GM23338 (cell line): ENCODE measurements at regions not wholly inside any gene's neighbourhood (a gene's known extent, or its start where the extent isn't known, plus 50 kb on each side); places are given as distances from the start of the nearest gene placed in this dataset.

Source experiments
- ATAC-seq: fragments of 200-7000 bp; cut with Tn5 transposase; 3 replicates; pipeline ENCODE4 v1.9.1; 2020
- DNase-seq: peaks from one replicate; pipeline ENCODE4 v3.0.0-alpha.2; 2015; ENCODE audit warnings: low spot score
- H2AFZ ChIP-seq: fragments of 200-600 bp; sonication (generic); 2 replicates; pipeline ENCODE4 v1.8.0; 2016; ENCODE audit warnings: antibody characterized with exemption, mild to moderate bottlenecking, moderate library complexity
- H3F3A ChIP-seq: fragments of 200-600 bp; sonication (generic); replicated peaks from 2 replicates; pipeline ENCODE4 v1.8.0; 2017; ENCODE audit warnings: antibody characterized with exemption, mixed run types, low read depth
- H3K27ac ChIP-seq: fragments of 200-600 bp; sonication (generic); 2 replicates; pipeline ENCODE4 v1.6.1; 2016; ENCODE audit warnings: low read depth
- H3K27me3 ChIP-seq: fragments of 200-600 bp; sonication (generic); 2 replicates; pipeline ENCODE4 v1.8.0; 2016; ENCODE audit warnings: mild to moderate bottlenecking, mixed run types, moderate library complexity; ENCODE audit not compliant: insufficient read depth
- H3K36me3 ChIP-seq: fragments of 200-600 bp; sonication (generic); 2 replicates; pipeline ENCODE4 v1.8.0; 2016; ENCODE audit warnings: mild to moderate bottlenecking; ENCODE audit not compliant: insufficient read depth
- H3K4me1 ChIP-seq: fragments of 200-600 bp; sonication (generic); 2 replicates; pipeline ENCODE4 v1.8.0; 2016; ENCODE audit warnings: mild to moderate bottlenecking, moderate library complexity; ENCODE audit not compliant: insufficient read depth
- H3K4me2 ChIP-seq: fragments of 200-600 bp; sonication (generic); 2 replicates; pipeline ENCODE4 v1.7.1; 2017; ENCODE audit warnings: mixed run types
- H3K4me3 ChIP-seq: fragments of 200-600 bp; sonication (generic); 2 replicates; pipeline ENCODE4 v1.6.1; 2016; ENCODE audit warnings: mixed run types
- H3K79me2 ChIP-seq: fragments of 200-600 bp; sonication (generic); replicated peaks from 2 replicates; pipeline ENCODE4 v1.8.0; 2017; ENCODE audit warnings: mild to moderate bottlenecking; ENCODE audit not compliant: insufficient read depth
- H3K9me2 ChIP-seq: fragments of 200-600 bp; sonication (generic); 2 replicates; pipeline ENCODE4 v1.8.0; 2017; ENCODE audit not compliant: insufficient read depth
- H4K20me1 ChIP-seq: fragments of 200-600 bp; sonication (generic); replicated peaks from 2 replicates; pipeline ENCODE4 v1.8.0; 2017; ENCODE audit warnings: mild to moderate bottlenecking; ENCODE audit not compliant: insufficient read depth
- H3K27ac Mint-ChIP-seq: 2 replicates; pipeline ENCODE4 v1.8.0; 2020; ENCODE audit warnings: inconsistent platforms, mild to moderate bottlenecking, moderate library complexity, mixed read lengths
- H3K27me3 Mint-ChIP-seq: 3 replicates; pipeline ENCODE4 v1.8.0; 2022; ENCODE audit warnings: low read depth, mild to moderate bottlenecking, moderate library complexity, mixed read lengths, inconsistent platforms; ENCODE audit not compliant: insufficient read depth, poor library complexity
- H3K36me3 Mint-ChIP-seq: 3 replicates; pipeline ENCODE4 v1.8.0; 2021; ENCODE audit warnings: low read depth, mild to moderate bottlenecking, inconsistent platforms, moderate library complexity, mixed read lengths
- H3K4me1 Mint-ChIP-seq: 3 replicates; pipeline ENCODE4 v1.8.0; 2020; ENCODE audit warnings: mild to moderate bottlenecking, inconsistent platforms, mixed read lengths
- H3K4me3 Mint-ChIP-seq: 3 replicates; pipeline ENCODE4 v1.8.0; 2021; ENCODE audit warnings: moderate library complexity, mild to moderate bottlenecking, inconsistent platforms, mixed read lengths
- H3K9me3 Mint-ChIP-seq: 3 replicates; pipeline ENCODE4 v1.8.0; 2020; ENCODE audit warnings: moderate library complexity, mild to moderate bottlenecking, inconsistent platforms, mixed read lengths
- JUNB ChIP-seq: IDR thresholded peaks from one replicate; pipeline ENCODE4 v1.6.1; 2016; ENCODE audit warnings: antibody characterized with exemption; ENCODE audit not compliant: unreplicated experiment
- POLR2AphosphoS5 ChIP-seq: IDR thresholded peaks from 2 replicates; pipeline ENCODE4 v1.6.1; 2016; ENCODE audit warnings: antibody characterized with exemption, low read depth
- ZNF114 ChIP-seq: fragments of 250-450 bp; sonication (Bioruptor Pico); IDR thresholded peaks from 2 replicates; pipeline ENCODE4 v1.5.0; 2020; ENCODE audit warnings: mild to moderate bottlenecking, moderate library complexity
- TF ChIP-seq, protein P1 (sequence below), 2 experiments: fragments of 200-600 bp in 1 of 2; sonication (generic) in 1 of 2; conservative IDR thresholded peaks; 2 replicates each; pipeline versions ENCODE4 v1.5.1 to v1.6.1; 2016 to 2017; ENCODE audit warnings: antibody characterized with exemption in 2 of 2, low read depth in 2 of 2, mild to moderate bottlenecking in 2 of 2, moderate library complexity in 1 of 2
- TF ChIP-seq, protein P2 (sequence below): fragments of 250-450 bp; sonication (Bioruptor Pico); IDR thresholded peaks from 2 replicates; pipeline ENCODE4 v1.5.0; 2020; ENCODE audit warnings: mild to moderate bottlenecking, moderate library complexity

DNA sequence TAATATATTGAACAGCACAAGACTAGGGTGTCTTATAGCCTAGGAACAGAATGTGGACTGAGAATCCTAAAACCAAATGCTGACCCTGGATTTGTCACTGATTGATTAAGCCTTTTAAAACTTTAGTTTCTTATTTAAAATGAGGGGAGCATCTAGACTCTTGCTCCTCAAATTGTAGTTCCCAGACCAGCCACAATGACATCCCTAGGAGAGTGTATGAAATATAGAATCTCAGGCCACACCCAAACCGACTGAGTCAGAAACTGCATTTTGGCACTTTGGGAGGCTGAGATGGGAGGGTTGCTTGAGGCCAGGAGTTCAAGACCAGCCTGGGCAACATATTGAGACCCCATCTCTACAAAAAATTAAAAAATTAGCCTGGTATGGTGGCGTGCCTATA, 287.8 kb upstream of the UMPS start:
- no peak for DNase-seq
- no peaks in the 10 kb centered on the region for H3K9me3 Mint-ChIP-seq
- Histone ChIP-seq H2AFZ (no peak overlapping the region), H4K20me1 (no peaks in the 10 kb centered on the region), H3F3A (no peaks in the 10 kb centered on the region), H3K79me2 (no peaks in the 10 kb centered on the region), H3K4me3 (no peak overlapping the region), H3K27me3 (no peaks in the 10 kb centered on the region), H3K4me2 (no peak overlapping the region), H3K36me3 (no peaks in the 10 kb centered on the region), H3K4me1 (peaks cover 18% of the 10 kb centered on the region), H3K9me2 (peaks cover 7% of the 10 kb centered on the region), H3K27ac (no peak overlapping the region)
- no peak overlapping the region for H3K27ac Mint-ChIP-seq
- H3K4me1 Mint-ChIP-seq, result peaks cover 27% of the 10 kb centered on the region
- no peak overlapping the region for H3K4me3 Mint-ChIP-seq
- no peaks in the 10 kb centered on the region for H3K36me3 Mint-ChIP-seq
- H3K27me3 Mint-ChIP-seq, result peaks cover 5% of the 10 kb centered on the region
- ATAC-seq, result no peak
- TF ChIP-seq, protein P1, sequence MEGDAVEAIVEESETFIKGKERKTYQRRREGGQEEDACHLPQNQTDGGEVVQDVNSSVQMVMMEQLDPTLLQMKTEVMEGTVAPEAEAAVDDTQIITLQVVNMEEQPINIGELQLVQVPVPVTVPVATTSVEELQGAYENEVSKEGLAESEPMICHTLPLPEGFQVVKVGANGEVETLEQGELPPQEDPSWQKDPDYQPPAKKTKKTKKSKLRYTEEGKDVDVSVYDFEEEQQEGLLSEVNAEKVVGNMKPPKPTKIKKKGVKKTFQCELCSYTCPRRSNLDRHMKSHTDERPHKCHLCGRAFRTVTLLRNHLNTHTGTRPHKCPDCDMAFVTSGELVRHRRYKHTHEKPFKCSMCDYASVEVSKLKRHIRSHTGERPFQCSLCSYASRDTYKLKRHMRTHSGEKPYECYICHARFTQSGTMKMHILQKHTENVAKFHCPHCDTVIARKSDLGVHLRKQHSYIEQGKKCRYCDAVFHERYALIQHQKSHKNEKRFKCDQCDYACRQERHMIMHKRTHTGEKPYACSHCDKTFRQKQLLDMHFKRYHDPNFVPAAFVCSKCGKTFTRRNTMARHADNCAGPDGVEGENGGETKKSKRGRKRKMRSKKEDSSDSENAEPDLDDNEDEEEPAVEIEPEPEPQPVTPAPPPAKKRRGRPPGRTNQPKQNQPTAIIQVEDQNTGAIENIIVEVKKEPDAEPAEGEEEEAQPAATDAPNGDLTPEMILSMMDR (conservative IDR thresholded peaks at IDR 0.05; ENCODE audit: low read depth in 2 of 2), result peak in 1 of 2 experiments; percentile 16; a peak in 2 of 4 replicates
- no peak for TF ChIP-seq JUNB

GRCh38 chr3:124443446-124443845, 286.8 kb upstream of the UMPS start:
- H3K4me2 ChIP-seq, result no peak overlapping the region
- no peaks in the 10 kb centered on the region for H3K27me3 ChIP-seq
- H3K79me2 ChIP-seq, result no peaks in the 10 kb centered on the region
- Mint-ChIP-seq H3K27me3 (peaks cover 5% of the 10 kb centered on the region), H3K36me3 (no peaks in the 10 kb centered on the region), H3K4me1 (peaks cover 27% of the 10 kb centered on the region), H3K4me3 (no peak overlapping the region), H3K9me3 (no peaks in the 10 kb centered on the region), H3K27ac (no peak overlapping the region)
- 0 out of 2 replicates have a peak, but pooled peaks cover 1% of the 10 kb centered on the region for H3K9me2 ChIP-seq
- H3K36me3 ChIP-seq, result no peaks in the 10 kb centered on the region
- TF ChIP-seq POLR2AphosphoS5 (no peak), ZNF114 (no peak)
- TF ChIP-seq, protein P1 (conservative IDR thresholded peaks at IDR 0.05; ENCODE audit: low read depth in 2 of 2), result no peak
- TF ChIP-seq, protein P2, sequence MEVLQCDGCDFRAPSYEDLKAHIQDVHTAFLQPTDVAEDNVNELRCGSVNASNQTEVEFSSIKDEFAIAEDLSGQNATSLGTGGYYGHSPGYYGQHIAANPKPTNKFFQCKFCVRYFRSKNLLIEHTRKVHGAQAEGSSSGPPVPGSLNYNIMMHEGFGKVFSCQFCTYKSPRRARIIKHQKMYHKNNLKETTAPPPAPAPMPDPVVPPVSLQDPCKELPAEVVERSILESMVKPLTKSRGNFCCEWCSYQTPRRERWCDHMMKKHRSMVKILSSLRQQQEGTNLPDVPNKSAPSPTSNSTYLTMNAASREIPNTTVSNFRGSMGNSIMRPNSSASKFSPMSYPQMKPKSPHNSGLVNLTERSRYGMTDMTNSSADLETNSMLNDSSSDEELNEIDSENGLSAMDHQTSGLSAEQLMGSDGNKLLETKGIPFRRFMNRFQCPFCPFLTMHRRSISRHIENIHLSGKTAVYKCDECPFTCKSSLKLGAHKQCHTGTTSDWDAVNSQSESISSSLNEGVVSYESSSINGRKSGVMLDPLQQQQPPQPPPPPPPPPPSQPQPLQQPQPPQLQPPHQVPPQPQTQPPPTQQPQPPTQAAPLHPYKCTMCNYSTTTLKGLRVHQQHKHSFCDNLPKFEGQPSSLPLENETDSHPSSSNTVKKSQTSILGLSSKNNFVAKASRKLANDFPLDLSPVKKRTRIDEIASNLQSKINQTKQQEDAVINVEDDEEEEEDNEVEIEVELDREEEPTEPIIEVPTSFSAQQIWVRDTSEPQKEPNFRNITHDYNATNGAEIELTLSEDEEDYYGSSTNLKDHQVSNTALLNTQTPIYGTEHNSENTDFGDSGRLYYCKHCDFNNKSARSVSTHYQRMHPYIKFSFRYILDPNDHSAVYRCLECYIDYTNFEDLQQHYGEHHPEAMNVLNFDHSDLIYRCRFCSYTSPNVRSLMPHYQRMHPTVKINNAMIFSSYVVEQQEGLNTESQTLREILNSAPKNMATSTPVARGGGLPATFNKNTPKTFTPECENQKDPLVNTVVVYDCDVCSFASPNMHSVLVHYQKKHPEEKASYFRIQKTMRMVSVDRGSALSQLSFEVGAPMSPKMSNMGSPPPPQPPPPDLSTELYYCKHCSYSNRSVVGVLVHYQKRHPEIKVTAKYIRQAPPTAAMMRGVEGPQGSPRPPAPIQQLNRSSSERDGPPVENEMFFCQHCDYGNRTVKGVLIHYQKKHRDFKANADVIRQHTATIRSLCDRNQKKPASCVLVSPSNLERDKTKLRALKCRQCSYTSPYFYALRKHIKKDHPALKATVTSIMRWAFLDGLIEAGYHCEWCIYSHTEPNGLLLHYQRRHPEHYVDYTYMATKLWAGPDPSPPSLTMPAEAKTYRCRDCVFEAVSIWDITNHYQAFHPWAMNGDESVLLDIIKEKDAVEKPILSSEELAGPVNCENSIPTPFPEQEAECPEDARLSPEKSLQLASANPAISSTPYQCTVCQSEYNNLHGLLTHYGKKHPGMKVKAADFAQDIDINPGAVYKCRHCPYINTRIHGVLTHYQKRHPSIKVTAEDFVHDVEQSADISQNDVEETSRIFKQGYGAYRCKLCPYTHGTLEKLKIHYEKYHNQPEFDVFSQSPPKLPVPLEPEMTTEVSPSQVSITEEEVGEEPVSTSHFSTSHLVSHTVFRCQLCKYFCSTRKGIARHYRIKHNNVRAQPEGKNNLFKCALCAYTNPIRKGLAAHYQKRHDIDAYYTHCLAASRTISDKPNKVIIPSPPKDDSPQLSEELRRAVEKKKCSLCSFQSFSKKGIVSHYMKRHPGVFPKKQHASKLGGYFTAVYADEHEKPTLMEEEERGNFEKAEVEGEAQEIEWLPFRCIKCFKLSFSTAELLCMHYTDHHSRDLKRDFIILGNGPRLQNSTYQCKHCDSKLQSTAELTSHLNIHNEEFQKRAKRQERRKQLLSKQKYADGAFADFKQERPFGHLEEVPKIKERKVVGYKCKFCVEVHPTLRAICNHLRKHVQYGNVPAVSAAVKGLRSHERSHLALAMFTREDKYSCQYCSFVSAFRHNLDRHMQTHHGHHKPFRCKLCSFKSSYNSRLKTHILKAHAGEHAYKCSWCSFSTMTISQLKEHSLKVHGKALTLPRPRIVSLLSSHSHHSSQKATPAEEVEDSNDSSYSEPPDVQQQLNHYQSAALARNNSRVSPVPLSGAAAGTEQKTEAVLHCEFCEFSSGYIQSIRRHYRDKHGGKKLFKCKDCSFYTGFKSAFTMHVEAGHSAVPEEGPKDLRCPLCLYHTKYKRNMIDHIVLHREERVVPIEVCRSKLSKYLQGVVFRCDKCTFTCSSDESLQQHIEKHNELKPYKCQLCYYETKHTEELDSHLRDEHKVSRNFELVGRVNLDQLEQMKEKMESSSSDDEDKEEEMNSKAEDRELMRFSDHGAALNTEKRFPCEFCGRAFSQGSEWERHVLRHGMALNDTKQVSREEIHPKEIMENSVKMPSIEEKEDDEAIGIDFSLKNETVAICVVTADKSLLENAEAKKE (CRISPR knock-in tag), result no peak
- no peaks in the 10 kb centered on the region for H4K20me1 ChIP-seq
- no peak overlapping the region for H3K27ac ChIP-seq
- H2AFZ ChIP-seq, result no peak overlapping the region
- DNase-seq (no peak), ATAC-seq (no peak)
- peaks cover 18% of the 10 kb centered on the region for H3K4me1 ChIP-seq
- no peak overlapping the region for H3K4me3 ChIP-seq
- H3F3A ChIP-seq, result no peaks in the 10 kb centered on the region
